IgD-negative memory B cell (primary cell): ENCODE measurements at regions not wholly inside any gene's neighbourhood (a gene's known extent, or its start where the extent isn't known, plus 50 kb on each side); places are given as distances from the start of the nearest gene placed in this dataset.

Experiments
- H3K27ac Mint-ChIP-seq, 3 donors: one replicate each; pipeline ENCODE4 v1.8.0; 2020 to 2022; ENCODE audit warnings: mild to moderate bottlenecking in 3 of 3, mixed read lengths in 3 of 3, moderate library complexity in 1 of 3
- H3K27me3 Mint-ChIP-seq: one replicate; pipeline ENCODE4 v1.8.0; 2021; ENCODE audit warnings: mixed read lengths
- H3K36me3 Mint-ChIP-seq: one replicate; pipeline ENCODE4 v1.8.0; 2020; ENCODE audit warnings: mild to moderate bottlenecking, mixed read lengths
- H3K4me1 Mint-ChIP-seq, 3 donors: one replicate each; pipeline ENCODE4 v1.8.0; 2020 to 2022; ENCODE audit warnings: mixed read lengths in 3 of 3, mild to moderate bottlenecking in 1 of 3
- H3K4me3 Mint-ChIP-seq, 4 donors: one replicate each; pipeline ENCODE4 v1.8.0; 2020 to 2022; ENCODE audit warnings: mild to moderate bottlenecking in 4 of 4, mixed read lengths in 4 of 4, moderate library complexity in 3 of 4
- H3K9me3 Mint-ChIP-seq, 3 donors: one replicate each; pipeline ENCODE4 v1.8.0; 2020 to 2021; ENCODE audit warnings: mixed read lengths in 3 of 3, mild to moderate bottlenecking in 1 of 3

- Mint-ChIP-seq H3K4me3 (no peak overlapping the region), H3K27ac (no peak overlapping the region), H3K4me1 (peaks cover 0 to 2% (median 0%) of the 10 kb centered on the region in 3 donors), H3K9me3 (peaks cover 0 to 2% (median 0%) of the 10 kb centered on the region in 3 donors), H3K36me3 (no peaks in the 10 kb centered on the region), H3K27me3 (no peaks in the 10 kb centered on the region)
Observed at GRCh38 chr22:27413702-27414101, 387.9 kb downstream of the MN1 start.

GRCh38 chr22:27416511-27417420 is 384.8 kb downstream of the MN1 start:
- H3K27me3 Mint-ChIP-seq, result peaks cover 6% of the 10 kb centered on the region
- no peak overlapping the region for H3K27ac Mint-ChIP-seq
- no peak overlapping the region for H3K4me3 Mint-ChIP-seq
- H3K4me1 Mint-ChIP-seq, result peaks cover 0 to 2% (median 0%) of the 10 kb centered on the region in 3 donors
- H3K9me3 Mint-ChIP-seq, result peaks cover 0 to 2% (median 0%) of the 10 kb centered on the region in 3 donors
- H3K36me3 Mint-ChIP-seq, result no peaks in the 10 kb centered on the region

- Mint-ChIP-seq H3K36me3 (no peaks in the 10 kb centered on the region), H3K4me1 (peaks cover 0 to 2% (median 0%) of the 10 kb centered on the region in 3 donors), H3K27me3 (peaks cover 6% of the 10 kb centered on the region), H3K9me3 (peaks cover 0 to 3% (median 0%) of the 10 kb centered on the region in 3 donors), H3K4me3 (no peak overlapping the region), H3K27ac (no peak overlapping the region)
Observed at GRCh38 chr22:27417421-27417814, 384.1 kb downstream of the MN1 start.

- Mint-ChIP-seq H3K27me3 (peaks cover 6% of the 10 kb centered on the region), H3K36me3 (no peaks in the 10 kb centered on the region), H3K27ac (no peak overlapping the region), H3K4me3 (no peak overlapping the region), H3K9me3 (peaks cover 0 to 5% (median 3%) of the 10 kb centered on the region in 3 donors), H3K4me1 (peaks cover 0 to 2% (median 0%) of the 10 kb centered on the region in 3 donors)
Observed at GRCh38 chr22:27418261-27418660, 383.3 kb downstream of the MN1 start.

GRCh38 chr22:27419473-27419872 is 382.1 kb downstream of the MN1 start:
- Mint-ChIP-seq H3K9me3 (peaks cover 2 to 7% (median 6%) of the 10 kb centered on the region in 3 donors), H3K4me1 (peaks cover 0 to 2% (median 0%) of the 10 kb centered on the region in 3 donors), H3K27me3 (peaks cover 6% of the 10 kb centered on the region), H3K36me3 (no peaks in the 10 kb centered on the region), H3K4me3 (no peak overlapping the region), H3K27ac (no peak overlapping the region)

- no peak overlapping the region for H3K4me3 Mint-ChIP-seq
- H3K9me3 Mint-ChIP-seq, result peaks cover 2 to 7% (median 6%) of the 10 kb centered on the region in 3 donors
- peaks cover 6% of the 10 kb centered on the region for H3K27me3 Mint-ChIP-seq
- no peaks in the 10 kb centered on the region for H3K36me3 Mint-ChIP-seq
- peaks cover 0 to 2% (median 0%) of the 10 kb centered on the region in 3 donors for H3K4me1 Mint-ChIP-seq
- no peak overlapping the region for H3K27ac Mint-ChIP-seq
Observed at GRCh38 chr22:27420195-27420816, 381.2 kb downstream of the MN1 start.

GRCh38 chr22:27420817-27421361 is 380.7 kb downstream of the MN1 start:
- H3K27me3 Mint-ChIP-seq, result peaks cover 6% of the 10 kb centered on the region
- peaks cover 2 to 7% (median 6%) of the 10 kb centered on the region in 3 donors for H3K9me3 Mint-ChIP-seq
- no peaks in the 10 kb centered on the region for H3K36me3 Mint-ChIP-seq
- H3K4me3 Mint-ChIP-seq, result no peak overlapping the region
- H3K27ac Mint-ChIP-seq, result no peak overlapping the region
- H3K4me1 Mint-ChIP-seq, result peaks cover 0 to 2% (median 0%) of the 10 kb centered on the region in 3 donors

GRCh38 chr22:27422442-27422841 is 379.1 kb downstream of the MN1 start:
- H3K4me1 Mint-ChIP-seq, result no peaks in the 10 kb centered on the region
- no peak overlapping the region for H3K4me3 Mint-ChIP-seq
- no peak overlapping the region for H3K27ac Mint-ChIP-seq
- peaks cover 2 to 8% (median 4%) of the 10 kb centered on the region in 3 donors for H3K9me3 Mint-ChIP-seq
- no peaks in the 10 kb centered on the region for H3K36me3 Mint-ChIP-seq
- peaks cover 6% of the 10 kb centered on the region for H3K27me3 Mint-ChIP-seq

- Mint-ChIP-seq H3K9me3 (peaks cover 7 to 16% (median 8%) of the 10 kb centered on the region in 3 donors), H3K4me3 (no peak overlapping the region), H3K36me3 (no peaks in the 10 kb centered on the region), H3K4me1 (no peaks in the 10 kb centered on the region), H3K27me3 (peaks cover 6% of the 10 kb centered on the region), H3K27ac (no peak overlapping the region)
Observed at GRCh38 chr22:27424319-27424718, 377.2 kb downstream of the MN1 start.

GRCh38 chr22:27429476-27429875 is 372.1 kb downstream of the MN1 start:
- Mint-ChIP-seq H3K27ac (no peak overlapping the region), H3K4me3 (no peak overlapping the region), H3K9me3 (peaks cover 3 to 15% (median 13%) of the 10 kb centered on the region in 3 donors), H3K27me3 (no peaks in the 10 kb centered on the region), H3K36me3 (no peaks in the 10 kb centered on the region), H3K4me1 (no peaks in the 10 kb centered on the region)

- Mint-ChIP-seq H3K4me3 (no peak overlapping the region), H3K4me1 (no peaks in the 10 kb centered on the region), H3K9me3 (peaks cover 3 to 15% (median 13%) of the 10 kb centered on the region in 3 donors), H3K27me3 (no peaks in the 10 kb centered on the region), H3K27ac (no peak overlapping the region), H3K36me3 (no peaks in the 10 kb centered on the region)
Observed at GRCh38 chr22:27431081-27431480, 370.5 kb downstream of the MN1 start.

GRCh38 chr22:27431896-27432295 is 369.7 kb downstream of the MN1 start:
- Mint-ChIP-seq H3K4me3 (no peak overlapping the region), H3K36me3 (no peaks in the 10 kb centered on the region), H3K9me3 (peaks cover 3 to 15% (median 13%) of the 10 kb centered on the region in 3 donors), H3K27me3 (no peaks in the 10 kb centered on the region), H3K27ac (no peak overlapping the region), H3K4me1 (no peaks in the 10 kb centered on the region)

GRCh38 chr22:27433099-27433498 is 368.5 kb downstream of the MN1 start:
- Mint-ChIP-seq H3K27ac (no peak overlapping the region), H3K36me3 (no peaks in the 10 kb centered on the region), H3K4me1 (no peaks in the 10 kb centered on the region), H3K9me3 (peaks cover 0 to 11% (median 10%) of the 10 kb centered on the region in 3 donors), H3K4me3 (no peak overlapping the region), H3K27me3 (no peaks in the 10 kb centered on the region)

- H3K27ac Mint-ChIP-seq, result peak overlapping the region in 1 of 3 donors; percentile 53
- H3K27me3 Mint-ChIP-seq, result no peaks in the 10 kb centered on the region
- no peaks in the 10 kb centered on the region for H3K36me3 Mint-ChIP-seq
- no peak overlapping the region for H3K4me3 Mint-ChIP-seq
- no peaks in the 10 kb centered on the region for H3K4me1 Mint-ChIP-seq
- H3K9me3 Mint-ChIP-seq, result peaks cover 0 to 7% (median 6%) of the 10 kb centered on the region in 3 donors
Observed at GRCh38 chr22:27433585-27434190, 367.9 kb downstream of the MN1 start.

GRCh38 chr22:27434898-27435297 is 366.7 kb downstream of the MN1 start:
- no peaks in the 10 kb centered on the region for H3K36me3 Mint-ChIP-seq
- no peak overlapping the region for H3K27ac Mint-ChIP-seq
- H3K4me3 Mint-ChIP-seq, result peak overlapping the region in 1 of 4 donors; percentile 63
- no peaks in the 10 kb centered on the region for H3K27me3 Mint-ChIP-seq
- H3K4me1 Mint-ChIP-seq, result no peaks in the 10 kb centered on the region
- H3K9me3 Mint-ChIP-seq, result peaks cover 0 to 7% (median 6%) of the 10 kb centered on the region in 3 donors
